ENCODE measurements at regions not wholly inside any gene's neighbourhood (a gene's known extent, or its start where the extent isn't known, plus 50 kb on each side); places are given as distances from the start of the nearest gene placed in this dataset.

- no peak for TF ChIP-seq GATA3 (IDR thresholded peaks at IDR 0.05; ENCODE audit: low read depth, low read length)
- no peak for TF ChIP-seq GATA2 (IDR thresholded peaks at IDR 0.05; ENCODE audit: low read depth, low read length)
Observed at GRCh38 chr16:75928295-75928694, 202.0 kb upstream of the CPHXL start.
